Stimulated activated CD8-positive, alpha-beta memory T cell treated with anti-CD3 and anti-CD28 coated beads, Interleukin-15, amount 100 ng/mL, for 48 hours (primary cell): ENCODE measurements at regions not wholly inside any gene's neighbourhood (a gene's known extent, or its start where the extent isn't known, plus 50 kb on each side); places are given as distances from the start of the nearest gene placed in this dataset.
A peak's percentile ranks its signal among the peaks of the same experiment; 100 is the strongest.
"Not testable (repeated sequence)": the region's sequence is repeated elsewhere in the genome, so short reads cannot be mapped to it uniquely, and the experiment has no call there.

ENCODE experiments used
- DNase-seq, 2 donors: peaks; one replicate each; pipeline ENCODE4 v3.0.0-alpha.2; 2020; ENCODE audit warnings: low read depth in 2 of 2

DNA sequence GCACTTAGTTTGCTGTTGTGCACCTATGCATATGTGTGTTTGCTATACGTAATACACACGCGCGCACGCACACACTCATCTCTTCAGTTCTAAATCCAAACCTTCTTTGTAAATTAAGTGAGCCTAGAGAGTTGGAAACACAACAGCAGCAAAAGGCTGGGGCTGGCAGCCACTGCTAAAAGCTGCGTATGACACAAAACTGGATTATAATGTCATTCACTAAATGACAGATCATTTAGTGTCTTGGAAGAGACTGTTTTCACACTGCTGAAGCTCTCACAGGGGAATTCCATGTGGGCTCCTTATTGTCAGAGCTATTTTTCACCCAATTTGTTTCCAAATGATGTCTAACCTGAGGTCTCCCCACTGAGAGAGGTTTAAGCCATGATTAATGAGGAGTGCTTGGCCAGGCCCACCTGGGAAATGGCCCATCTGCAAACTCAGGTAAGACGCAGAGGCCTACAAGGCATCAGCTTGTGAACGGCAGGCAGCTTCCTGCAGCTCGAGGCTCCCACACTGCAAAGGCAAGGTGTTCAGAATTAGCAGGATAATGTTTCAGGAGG lies 94.2 kb downstream of the OLIG3 start:
- DNase-seq: no peak

- DNase-seq: no peak
Measured at GRCh38 chr6:137395316-137395715, 98.9 kb downstream of the OLIG3 start.

DNA sequence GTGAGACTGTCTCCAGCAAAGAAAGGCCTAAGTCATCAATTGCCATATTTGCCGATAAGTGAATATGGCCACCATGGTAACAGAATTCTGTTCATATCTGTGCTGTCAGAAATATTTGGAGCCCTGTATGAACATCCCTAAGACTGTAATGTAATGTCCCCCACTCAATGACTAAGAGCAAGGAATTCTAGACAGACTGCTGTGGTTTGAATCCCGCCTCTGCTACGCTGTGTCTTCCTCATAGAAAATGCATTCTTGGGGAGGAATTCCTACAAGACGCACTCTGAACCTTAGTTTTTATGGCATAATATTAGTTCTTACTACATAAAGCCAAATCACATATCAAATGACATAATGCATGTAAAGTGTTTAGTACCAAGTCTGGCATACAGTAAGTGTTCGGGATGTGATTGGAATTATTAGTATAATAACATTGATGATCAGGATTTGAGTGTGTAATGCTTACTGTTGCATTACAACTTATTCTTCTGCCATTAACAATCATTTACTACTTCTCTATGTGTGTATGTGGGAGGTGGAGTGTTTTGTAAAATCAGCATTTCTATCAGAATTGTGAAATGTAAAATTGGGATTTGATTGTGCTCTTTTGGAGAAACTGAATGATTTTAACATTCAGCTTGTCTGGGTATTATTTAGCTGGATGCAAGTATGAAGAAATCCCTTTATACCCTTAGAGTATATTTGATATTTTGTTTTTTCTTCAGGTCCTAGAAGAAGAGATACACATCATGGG lies 103.0 kb downstream of the OLIG3 start:
- no peak for DNase-seq

- DNase-seq: no peak
Measured at GRCh38 chr6:137390334-137390733, 103.9 kb downstream of the OLIG3 start.

GRCh38 chr6:137389150-137389704 lies 105.0 kb downstream of the OLIG3 start:
- peak; percentile 44 to 65 for DNase-seq

DNA sequence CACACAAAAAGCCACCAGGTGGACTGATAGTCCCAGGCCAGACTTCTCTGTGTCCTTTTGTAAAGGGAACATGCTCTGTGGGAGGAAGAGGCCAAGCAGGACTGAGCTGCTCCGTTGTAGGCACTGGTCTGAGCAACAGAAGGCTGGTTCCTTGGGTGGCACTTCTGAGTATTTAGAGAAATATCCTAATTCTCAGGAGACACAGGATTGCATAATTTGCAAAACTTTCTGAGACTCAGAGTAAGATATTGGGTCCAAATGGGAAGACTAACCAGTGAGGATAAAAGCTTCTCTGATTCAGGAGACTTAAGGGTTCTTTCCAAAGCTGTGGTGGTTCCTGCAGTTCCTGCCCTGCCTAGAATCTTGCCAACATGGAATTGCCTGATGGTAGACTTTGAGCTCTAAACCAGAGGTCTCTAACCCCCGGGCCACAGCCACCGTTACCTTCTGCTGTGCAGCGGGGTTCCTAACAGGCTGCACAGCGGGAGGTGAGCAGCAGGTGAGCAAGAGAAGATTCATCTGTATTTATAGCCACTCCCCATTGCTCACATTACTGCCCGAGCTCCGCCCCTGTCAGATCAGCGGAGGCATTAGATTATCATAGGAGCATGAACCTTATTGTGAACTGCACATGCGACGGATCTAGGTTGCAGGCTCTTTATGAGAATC lies 107.0 kb downstream of the OLIG3 start:
- DNase-seq: no peak

- DNase-seq: not testable (repeated sequence)
Measured at GRCh38 chr6:137383287-137383686, 110.9 kb downstream of the OLIG3 start.

- no peak for DNase-seq
Measured at GRCh38 chr6:137378090-137378369, 116.2 kb downstream of the OLIG3 start.

- no peak for DNase-seq
Measured at GRCh38 chr6:137373296-137373695, 120.9 kb downstream of the OLIG3 start.

DNA sequence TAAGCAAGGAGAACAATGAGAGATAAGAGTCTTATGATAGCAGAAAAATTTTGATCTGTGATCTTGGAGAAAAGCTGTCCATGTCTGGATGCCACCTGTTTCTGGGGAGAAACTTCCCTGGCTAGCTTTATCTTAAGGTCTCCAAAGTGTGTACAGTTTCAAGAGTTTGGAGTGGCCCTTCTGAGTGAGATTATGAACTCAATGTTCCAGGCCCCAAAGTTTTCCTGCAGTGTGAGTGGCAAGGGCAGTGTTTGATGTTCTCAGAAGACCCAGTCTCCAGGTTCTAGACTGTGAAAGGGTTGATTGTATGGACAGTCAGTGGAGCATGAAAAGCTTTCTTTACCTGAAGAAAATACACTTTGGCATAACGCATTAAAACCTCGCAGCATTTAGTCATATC lies 121.7 kb downstream of the OLIG3 start:
- DNase-seq: no peak

DNA sequence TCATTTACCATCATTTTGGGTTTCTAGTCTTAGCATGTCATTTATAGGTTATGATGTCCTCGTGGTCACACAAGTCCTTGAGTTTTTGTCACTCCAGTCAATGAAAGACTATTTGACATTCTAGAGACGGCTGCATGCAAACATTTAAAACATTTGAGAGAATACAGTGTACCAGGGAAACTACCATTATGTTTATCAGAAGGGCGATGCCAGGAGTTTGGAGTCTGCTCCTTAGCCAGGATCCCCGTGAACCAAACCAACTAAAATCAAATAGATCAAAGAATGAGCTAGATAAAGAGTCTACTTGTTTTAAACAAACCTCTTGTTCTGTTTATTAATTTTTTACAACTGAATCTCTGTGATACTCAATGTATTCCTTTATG lies 122.6 kb downstream of the OLIG3 start:
- DNase-seq: no peak

GRCh38 chr6:137370871-137371633 lies 123.1 kb downstream of the OLIG3 start:
- DNase-seq: no peak

DNA sequence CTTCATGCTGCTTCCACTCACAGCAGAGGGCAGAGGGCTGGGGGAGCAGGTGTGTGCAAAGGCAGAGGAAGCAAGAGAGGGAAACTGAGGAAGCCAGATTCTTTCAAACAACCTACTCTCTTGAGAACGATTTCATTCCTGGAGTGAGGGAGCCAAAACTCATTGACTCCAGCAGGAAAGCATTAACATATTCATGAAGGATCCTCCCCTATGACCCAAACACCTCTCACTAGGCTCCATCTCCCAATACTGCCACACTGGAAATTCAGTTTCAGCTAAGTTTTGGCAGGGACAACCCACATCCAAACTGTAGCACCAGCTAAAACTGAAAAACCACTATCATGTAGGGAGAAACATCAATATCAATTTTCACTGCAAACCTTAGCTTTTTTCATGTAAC lies 125.1 kb downstream of the OLIG3 start:
- DNase-seq: no peak

DNA sequence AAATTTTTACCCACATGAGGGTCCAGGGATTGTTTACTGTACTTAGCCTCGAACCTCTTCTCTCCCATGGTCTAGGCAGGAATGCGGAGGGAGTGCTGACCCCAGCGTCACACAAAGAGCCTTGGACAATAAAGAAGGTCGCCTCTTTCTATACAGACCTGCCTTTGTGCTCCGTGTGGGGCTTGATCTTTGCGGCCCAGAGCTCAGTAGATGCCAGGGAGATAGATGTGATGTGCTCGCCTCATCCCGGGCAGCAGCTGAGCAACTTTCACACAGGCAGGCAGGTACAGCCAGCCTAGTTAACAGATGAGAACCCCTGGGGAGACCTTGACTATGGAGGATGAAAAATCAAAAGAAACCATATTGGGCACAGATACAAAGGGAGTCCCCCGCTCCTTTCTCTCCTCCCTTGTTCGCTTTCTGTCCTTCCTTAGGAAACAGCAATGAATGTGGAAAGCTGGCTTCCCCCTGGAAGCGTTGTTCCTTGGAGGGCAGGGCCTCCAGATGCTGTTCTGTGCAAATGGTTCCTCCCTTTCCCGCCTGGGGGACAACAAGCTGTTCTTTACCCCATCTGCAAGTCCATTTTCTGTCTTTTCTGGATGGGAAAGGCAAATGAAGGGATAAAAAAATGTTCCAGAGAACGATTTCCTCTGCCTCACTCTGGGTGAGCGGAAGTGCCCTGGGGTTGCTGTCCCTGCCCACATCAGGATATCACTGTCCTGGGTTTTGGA lies 128.3 kb downstream of the OLIG3 start:
- DNase-seq: no peak

- DNase-seq: no peak
Measured at GRCh38 chr6:137363805-137364138, 130.4 kb downstream of the OLIG3 start.

DNA sequence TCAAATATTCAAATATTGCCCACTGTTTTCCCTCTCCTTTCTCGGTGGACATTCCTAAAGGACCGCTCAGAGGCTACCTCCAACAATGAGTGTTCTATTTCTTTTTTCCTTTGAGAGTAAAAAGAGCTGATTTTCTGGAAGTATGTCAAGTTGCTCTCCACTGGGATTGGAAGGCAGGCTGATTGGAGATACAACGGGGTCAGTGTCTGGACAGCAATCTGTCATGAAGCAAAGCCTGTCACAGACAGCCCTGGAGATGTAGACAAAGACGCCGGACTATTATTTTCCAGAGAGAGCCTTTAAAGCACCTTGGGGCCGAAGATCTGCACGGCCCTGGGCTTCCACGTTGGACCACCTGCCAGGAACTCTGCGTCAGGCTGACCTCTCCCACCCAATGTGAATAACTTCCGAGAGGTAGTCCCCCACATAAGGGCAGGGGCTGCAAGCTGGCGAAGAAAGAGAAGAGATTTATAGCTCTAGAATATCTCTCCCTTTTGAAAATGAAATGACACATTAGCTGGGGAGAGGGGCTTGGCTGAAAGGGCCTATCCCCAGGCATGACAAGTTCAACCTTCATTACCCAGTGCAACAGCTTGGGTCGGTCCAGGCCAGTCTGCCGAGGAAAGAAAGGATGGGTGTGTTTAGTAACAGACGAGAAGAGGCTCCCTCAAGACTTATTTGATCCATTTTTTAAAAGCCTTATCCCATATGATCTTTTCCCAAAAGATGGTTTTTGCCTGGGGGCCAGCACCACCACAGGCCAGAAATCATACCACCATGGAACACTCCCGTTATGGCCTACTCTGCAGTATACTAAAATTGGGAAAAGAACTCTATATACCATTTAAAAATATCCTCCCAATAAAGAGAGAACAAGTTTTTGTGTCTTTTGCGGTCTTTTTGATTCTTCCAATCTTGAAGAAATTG lies 131.1 kb downstream of the OLIG3 start:
- DNase-seq: no peak

DNA sequence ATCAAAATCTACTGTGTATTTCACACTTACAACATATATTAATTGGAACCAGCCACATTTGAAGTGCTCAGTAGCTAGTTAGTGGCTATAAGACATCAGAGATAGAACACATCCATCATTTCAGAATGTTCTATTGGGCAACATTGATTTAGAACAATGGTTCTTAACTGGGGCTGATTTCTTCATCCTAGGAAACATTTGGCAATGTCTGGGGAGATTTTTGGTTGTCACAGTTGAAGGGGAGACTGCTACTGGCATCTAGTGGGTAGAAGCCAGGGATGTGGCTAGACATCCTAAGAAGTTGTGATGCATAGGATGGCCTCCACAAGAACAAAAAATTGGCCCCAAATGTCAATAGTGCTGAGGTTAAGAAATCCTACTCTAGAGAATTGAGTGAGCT lies 132.5 kb downstream of the OLIG3 start:
- DNase-seq: no peak

DNA sequence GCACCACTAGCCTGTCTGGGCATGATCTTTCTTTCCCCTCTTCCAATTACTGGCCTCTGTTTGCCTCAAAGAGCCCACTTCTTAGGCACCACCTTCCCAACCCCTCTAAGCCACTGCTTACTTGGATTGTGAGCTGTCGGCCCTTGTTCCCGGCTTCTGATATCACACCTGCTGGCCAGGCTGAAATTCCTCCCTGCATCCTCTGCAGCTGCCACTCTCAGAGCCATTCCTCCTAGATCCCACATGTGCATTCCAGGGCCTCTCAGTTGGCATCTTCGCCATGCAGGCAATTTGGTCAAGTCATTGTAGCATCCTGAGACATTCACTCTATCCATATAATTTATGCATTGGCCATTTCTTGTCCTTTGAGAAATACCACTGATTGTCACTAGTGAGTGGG lies 135.9 kb downstream of the OLIG3 start:
- no peak for DNase-seq

DNA sequence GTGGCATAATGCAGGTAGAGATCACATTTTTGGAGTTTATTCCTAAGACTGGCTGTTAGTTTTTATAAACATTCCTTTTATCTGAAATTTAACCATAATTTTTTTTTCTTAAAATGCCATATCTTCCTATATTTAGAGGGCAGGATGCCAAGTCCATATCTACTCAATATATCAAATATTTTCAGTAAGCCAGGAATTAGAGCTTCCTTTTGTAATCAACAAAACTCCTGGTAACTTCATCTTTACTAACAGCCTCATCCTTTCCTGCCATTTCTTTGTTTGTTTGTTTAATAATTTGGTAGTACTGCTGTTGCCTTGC lies 136.3 kb downstream of the OLIG3 start:
- no peak for DNase-seq

GRCh38 chr6:137357263-137357947 lies 136.8 kb downstream of the OLIG3 start:
- no peak for DNase-seq
